ENCODE measurements at regions not wholly inside any gene's neighbourhood (a gene's known extent, or its start where the extent isn't known, plus 50 kb on each side); places are given as distances from the start of the nearest gene placed in this dataset.

DNA sequence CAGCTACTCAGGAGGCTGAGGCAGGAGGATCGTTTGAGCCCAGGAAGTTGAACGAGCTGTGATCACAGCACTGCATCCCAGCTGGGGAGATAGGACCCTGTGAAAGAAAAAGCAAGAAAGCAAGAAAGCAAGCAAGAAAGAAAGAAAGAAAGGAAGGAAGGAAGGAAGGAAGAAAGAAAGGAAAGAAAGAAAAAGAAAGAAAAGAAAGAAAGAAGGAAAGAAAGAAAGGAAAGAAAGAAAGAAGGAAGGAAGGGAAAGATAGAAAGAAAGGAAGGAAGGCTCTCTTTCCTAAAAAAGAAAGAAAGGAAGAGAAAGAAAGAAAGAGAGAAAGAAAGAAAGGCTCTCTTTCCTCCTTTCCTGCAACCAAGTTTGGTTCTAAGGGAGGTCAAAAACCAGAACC lies 380.3 kb downstream of the PCNX1 start:
- Mint-ChIP-seq H3K27ac (no peak overlapping the region), H3K4me1 (peaks cover 5 to 11% (median 7%) of the 10 kb centered on the region in 4 donors), H3K27me3 (peaks cover 0 to 1% of the 10 kb centered on the region in 2 donors), H3K9me3 (peaks cover 0 to 13% (median 9%) of the 10 kb centered on the region in 8 donors), H3K4me3 (no peak overlapping the region), H3K36me3 (peaks cover 0 to 1% of the 10 kb centered on the region in 2 donors)
- Histone ChIP-seq H3K4me3 (ENCODE audit: low read length in 2 of 2) (no peak overlapping the region), H3K27ac (ENCODE audit: low read depth, low read length) (no peak overlapping the region), H3K36me3 (ENCODE audit: insufficient read depth, low read length) (no peaks in the 10 kb centered on the region), H3K4me1 (ENCODE audit: insufficient read depth, low read length) (no peaks in the 10 kb centered on the region), H3K27me3 (ENCODE audit: insufficient read depth, low read length) (no peaks in the 10 kb centered on the region), H3K9me3 (ENCODE audit: control insufficient read depth in 1 of 2, low read length in 2 of 2) (no peaks in the 10 kb centered on the region)
- ChIA-PET CTCF (ENCODE audit: partially characterized antibody) (no interaction called here), POLR2A (ENCODE audit: partially characterized antibody) (no interaction called here)
- intact Hi-C loops (cut with micrococcal nuclease) = no loop called here
- DNase-seq = no peak

- Histone ChIP-seq H3K27me3 (ENCODE audit: insufficient read depth, low read length) (no peaks in the 10 kb centered on the region), H3K36me3 (ENCODE audit: insufficient read depth, low read length) (no peaks in the 10 kb centered on the region), H3K4me3 (ENCODE audit: low read length in 2 of 2) (no peak overlapping the region), H3K27ac (ENCODE audit: low read depth, low read length) (no peak overlapping the region), H3K9me3 (ENCODE audit: control insufficient read depth in 1 of 2, low read length in 2 of 2) (no peaks in the 10 kb centered on the region), H3K4me1 (ENCODE audit: insufficient read depth, low read length) (no peaks in the 10 kb centered on the region)
- intact Hi-C loops (cut with micrococcal nuclease) = no loop called here
- Mint-ChIP-seq H3K27ac (peak overlapping the region; percentile 7 to 93 (median 50)), H3K4me1 (peaks cover 5 to 11% (median 7%) of the 10 kb centered on the region in 4 donors), H3K4me3 (peak overlapping the region in 4 of 8 donors; percentile 21 to 66 (median 42)), H3K36me3 (peaks cover 0 to 1% of the 10 kb centered on the region in 2 donors), H3K9me3 (peaks cover 0 to 13% (median 6%) of the 10 kb centered on the region in 8 donors), H3K27me3 (peaks cover 0 to 1% of the 10 kb centered on the region in 2 donors)
- POLR2A ChIA-PET (ENCODE audit: partially characterized antibody) = no interaction called here
- peak in 3 of 5 donors; percentile 3 to 13 (median 7) for DNase-seq
- CTCF ChIA-PET (ENCODE audit: partially characterized antibody) = no interaction called here
Measured at GRCh38 chr14:71289536-71289935, 382.3 kb downstream of the PCNX1 start.

GRCh38 chr14:71290301-71290700 lies 383.0 kb downstream of the PCNX1 start:
- Histone ChIP-seq H3K27ac (ENCODE audit: low read depth, low read length) (no peak overlapping the region), H3K27me3 (ENCODE audit: insufficient read depth, low read length) (no peaks in the 10 kb centered on the region), H3K9me3 (ENCODE audit: control insufficient read depth in 1 of 2, low read length in 2 of 2) (no peaks in the 10 kb centered on the region), H3K36me3 (ENCODE audit: insufficient read depth, low read length) (no peaks in the 10 kb centered on the region), H3K4me3 (ENCODE audit: low read length in 2 of 2) (no peak overlapping the region), H3K4me1 (ENCODE audit: insufficient read depth, low read length) (no peaks in the 10 kb centered on the region)
- DNase-seq = no peak
- Mint-ChIP-seq H3K27me3 (peaks cover 0 to 1% of the 10 kb centered on the region in 2 donors), H3K27ac (peak overlapping the region in 1 of 7 donors; percentile 2), H3K4me3 (peak overlapping the region in 1 of 8 donors; percentile 8), H3K36me3 (peaks cover 0 to 1% of the 10 kb centered on the region in 2 donors), H3K9me3 (peaks cover 0 to 8% (median 3%) of the 10 kb centered on the region in 8 donors), H3K4me1 (peaks cover 5 to 11% (median 7%) of the 10 kb centered on the region in 4 donors)
- intact Hi-C loops (cut with micrococcal nuclease) = no loop called here
- ChIA-PET POLR2A (ENCODE audit: partially characterized antibody) (no interaction called here), CTCF (ENCODE audit: partially characterized antibody) (no interaction called here)

- Mint-ChIP-seq H3K27ac (peak overlapping the region in 1 of 7 donors; percentile 47), H3K36me3 (no peaks in the 10 kb centered on the region), H3K27me3 (no peaks in the 10 kb centered on the region), H3K4me1 (peaks cover 5 to 11% (median 7%) of the 10 kb centered on the region in 4 donors), H3K9me3 (peaks cover 0 to 1% (median 0%) of the 10 kb centered on the region in 8 donors), H3K4me3 (no peak overlapping the region)
- DNase-seq = no peak
- H3K9me3 ChIP-seq (ENCODE audit: control insufficient read depth in 1 of 2, low read length in 2 of 2) = no peaks in the 10 kb centered on the region
- H3K27ac ChIP-seq (ENCODE audit: low read depth, low read length) = no peak overlapping the region
- ChIA-PET POLR2A (ENCODE audit: partially characterized antibody) (no interaction called here), CTCF (ENCODE audit: partially characterized antibody) (interaction anchor here (1.0 kb wide), 1 partner anchor 179 kb away, joined by 3 read pairs; no protein-coding TSS in a partner anchor)
- H3K27me3 ChIP-seq (ENCODE audit: insufficient read depth, low read length) = no peaks in the 10 kb centered on the region
- H3K4me1 ChIP-seq (ENCODE audit: insufficient read depth, low read length) = no peaks in the 10 kb centered on the region
- H3K4me3 ChIP-seq (ENCODE audit: low read length in 2 of 2) = no peak overlapping the region
- no peaks in the 10 kb centered on the region for H3K36me3 ChIP-seq (ENCODE audit: insufficient read depth, low read length)
- intact Hi-C loops (cut with micrococcal nuclease) = no loop called here
Measured at GRCh38 chr14:71290960-71291466, 383.8 kb downstream of the PCNX1 start.

DNA sequence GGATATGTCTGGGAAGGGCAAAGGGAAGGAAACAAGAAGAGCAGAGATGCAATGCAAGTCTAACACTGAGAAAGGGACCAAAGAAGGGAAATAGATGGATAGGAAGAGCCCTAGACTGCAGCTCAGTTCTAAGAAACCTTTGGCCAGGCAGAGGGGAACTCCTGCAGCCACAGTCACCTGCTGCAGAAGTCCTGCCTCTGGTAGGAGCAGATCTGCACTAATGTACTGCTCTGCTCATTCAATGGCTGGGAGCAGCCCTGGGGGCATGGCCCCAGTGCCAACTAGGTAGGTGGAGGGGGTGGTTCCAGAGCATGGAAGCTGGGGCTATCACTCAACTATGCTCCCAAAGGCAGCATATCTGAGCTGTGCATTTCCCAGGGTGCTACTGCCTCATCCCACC lies 388.9 kb downstream of the PCNX1 start:
- Histone ChIP-seq H3K9me3 (ENCODE audit: control insufficient read depth in 1 of 2, low read length in 2 of 2) (no peaks in the 10 kb centered on the region), H3K4me1 (ENCODE audit: insufficient read depth, low read length) (no peaks in the 10 kb centered on the region), H3K4me3 (ENCODE audit: low read length in 2 of 2) (no peak overlapping the region), H3K27me3 (ENCODE audit: insufficient read depth, low read length) (no peaks in the 10 kb centered on the region), H3K36me3 (ENCODE audit: insufficient read depth, low read length) (no peaks in the 10 kb centered on the region), H3K27ac (ENCODE audit: low read depth, low read length) (no peak overlapping the region)
- DNase-seq = no peak
- ChIA-PET POLR2A (ENCODE audit: partially characterized antibody) (no interaction called here), CTCF (ENCODE audit: partially characterized antibody) (no interaction called here)
- Mint-ChIP-seq H3K4me1 (peaks cover 0 to 3% (median under 1%) of the 10 kb centered on the region in 4 donors), H3K4me3 (no peak overlapping the region), H3K9me3 (no peaks in the 10 kb centered on the region), H3K36me3 (no peaks in the 10 kb centered on the region), H3K27me3 (no peaks in the 10 kb centered on the region), H3K27ac (peak overlapping the region in 1 of 7 donors; percentile 3)
- intact Hi-C loops (cut with micrococcal nuclease) = no loop called here

DNA sequence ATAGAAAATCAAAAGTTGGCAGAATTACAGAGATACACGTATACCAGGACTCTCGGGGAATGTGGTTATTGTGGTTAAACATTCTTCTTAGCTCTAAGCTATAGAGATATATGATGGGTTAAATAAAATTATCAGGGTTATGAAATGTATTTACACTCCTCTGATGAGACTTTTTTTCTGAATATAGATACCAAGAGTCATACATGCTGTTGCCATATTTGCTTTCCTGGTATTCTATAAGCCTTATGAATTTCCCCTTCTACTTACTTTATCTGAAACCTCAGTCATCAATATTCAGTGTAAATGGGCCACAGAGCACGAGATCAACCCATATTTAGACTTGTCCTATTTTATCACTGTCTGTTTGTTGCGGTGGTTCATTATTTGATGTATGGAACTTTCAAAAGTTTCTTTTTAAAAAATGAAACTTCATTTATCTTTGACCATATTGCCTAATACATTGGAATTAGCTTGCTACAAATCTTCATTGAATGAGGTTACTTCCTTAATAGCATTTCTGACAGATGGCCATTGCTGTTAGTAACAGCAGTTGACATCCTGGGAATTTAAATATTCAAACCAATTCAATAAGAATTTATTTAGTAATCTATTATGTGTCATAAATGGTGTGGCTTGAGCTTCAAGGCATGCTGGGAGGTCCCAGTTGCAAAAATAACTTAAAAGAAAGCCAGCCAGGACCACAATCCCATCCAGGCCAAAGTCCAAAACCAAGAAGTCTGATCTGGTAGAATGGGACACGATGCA lies 393.5 kb downstream of the PCNX1 start:
- Mint-ChIP-seq H3K27ac (no peak overlapping the region), H3K9me3 (peaks cover 4 to 20% (median 10%) of the 10 kb centered on the region in 8 donors), H3K4me3 (no peak overlapping the region), H3K27me3 (peaks cover 0 to 4% of the 10 kb centered on the region in 2 donors), H3K4me1 (peaks cover 0 to 3% (median 0%) of the 10 kb centered on the region in 4 donors), H3K36me3 (peaks cover 2 to 9% of the 10 kb centered on the region in 2 donors)
- H3K27me3 ChIP-seq (ENCODE audit: insufficient read depth, low read length) = no peaks in the 10 kb centered on the region
- no peak for DNase-seq
- H3K9me3 ChIP-seq (ENCODE audit: control insufficient read depth in 1 of 2, low read length in 2 of 2) = no peaks in the 10 kb centered on the region
- CTCF ChIA-PET (ENCODE audit: partially characterized antibody) = no interaction called here
- intact Hi-C loops (cut with micrococcal nuclease) = no loop called here
- H3K36me3 ChIP-seq (ENCODE audit: insufficient read depth, low read length) = no peaks in the 10 kb centered on the region
- no peak overlapping the region for H3K4me3 ChIP-seq (ENCODE audit: low read length in 2 of 2)
- H3K4me1 ChIP-seq (ENCODE audit: insufficient read depth, low read length) = no peaks in the 10 kb centered on the region
- POLR2A ChIA-PET (ENCODE audit: partially characterized antibody) = no interaction called here
- no peak overlapping the region for H3K27ac ChIP-seq (ENCODE audit: low read depth, low read length)

GRCh38 chr14:71301611-71302010 lies 394.4 kb downstream of the PCNX1 start:
- Histone ChIP-seq H3K27ac (ENCODE audit: low read depth, low read length) (no peak overlapping the region), H3K4me1 (ENCODE audit: insufficient read depth, low read length) (no peaks in the 10 kb centered on the region), H3K36me3 (ENCODE audit: insufficient read depth, low read length) (no peaks in the 10 kb centered on the region), H3K27me3 (ENCODE audit: insufficient read depth, low read length) (no peaks in the 10 kb centered on the region), H3K4me3 (ENCODE audit: low read length in 2 of 2) (no peak overlapping the region), H3K9me3 (ENCODE audit: control insufficient read depth in 1 of 2, low read length in 2 of 2) (no peaks in the 10 kb centered on the region)
- Mint-ChIP-seq H3K9me3 (peaks cover 4 to 25% (median 10%) of the 10 kb centered on the region in 8 donors), H3K36me3 (peaks cover 2 to 9% of the 10 kb centered on the region in 2 donors), H3K27me3 (peaks cover 0 to 4% of the 10 kb centered on the region in 2 donors), H3K4me3 (no peak overlapping the region), H3K27ac (no peak overlapping the region), H3K4me1 (peaks cover 0 to 3% (median 0%) of the 10 kb centered on the region in 4 donors)
- no peak for DNase-seq
- ChIA-PET POLR2A (ENCODE audit: partially characterized antibody) (no interaction called here), CTCF (ENCODE audit: partially characterized antibody) (no interaction called here)
- intact Hi-C loops (cut with micrococcal nuclease) = no loop called here

Measured in CD4-positive, alpha-beta memory T cell (primary cell).